Stimulated activated CD8-positive, alpha-beta memory T cell treated with anti-CD3 and anti-CD28 coated beads, Interleukin-7, amount 100 ng/mL, for 1 hour (primary cell): ENCODE measurements at regions not wholly inside any gene's neighbourhood (a gene's known extent, or its start where the extent isn't known, plus 50 kb on each side); places are given as distances from the start of the nearest gene placed in this dataset.

Source experiments
- DNase-seq, 2 donors: peaks; one replicate each; pipeline ENCODE4 v3.0.0-alpha.2; 2020; ENCODE audit warnings: low read depth in 2 of 2

DNA sequence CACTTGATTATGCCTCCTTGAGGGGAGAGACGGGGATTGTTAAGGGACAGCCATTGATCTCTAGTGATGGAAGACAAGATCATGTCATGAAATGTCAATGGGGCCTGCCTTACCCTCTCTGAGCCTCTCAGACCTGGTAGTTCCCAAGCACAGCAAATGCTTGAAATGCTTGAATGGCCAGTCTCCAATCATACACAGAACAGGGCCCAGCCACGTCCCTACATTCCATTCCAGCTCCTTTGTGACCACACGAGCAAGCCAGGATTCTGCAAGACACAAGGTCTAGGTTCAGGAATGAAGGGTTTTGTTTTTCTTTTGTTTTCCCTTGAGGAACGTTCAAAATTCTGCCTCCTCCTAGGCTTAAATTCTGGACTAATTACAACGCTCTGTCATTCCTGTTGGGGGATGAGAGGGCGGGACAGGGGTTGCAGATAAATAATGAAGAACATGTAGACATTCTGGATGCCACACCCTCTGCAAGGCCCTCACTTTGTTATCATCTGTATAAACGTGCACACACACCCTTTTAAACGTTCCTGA is 98.1 kb upstream of the YPEL5 start:
- no peak for DNase-seq

DNA sequence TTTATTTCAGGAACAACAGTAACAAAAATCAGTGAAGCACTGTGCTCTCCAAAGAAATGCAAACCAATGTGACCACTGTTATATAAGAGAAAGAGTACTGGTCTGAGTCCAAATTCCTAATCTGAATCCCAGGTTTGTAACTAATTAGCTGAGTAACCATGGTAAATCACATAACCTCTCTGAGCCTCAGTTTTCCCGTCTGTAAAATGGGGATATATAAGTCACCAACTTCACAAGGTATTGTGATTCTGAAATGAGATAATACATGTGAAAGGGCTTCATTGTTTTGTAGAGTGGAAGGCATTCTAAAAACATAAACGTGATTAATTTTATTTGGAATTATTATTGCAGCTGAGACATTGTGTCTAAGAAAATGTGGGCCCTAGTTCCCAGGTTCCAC is 91.3 kb upstream of the YPEL5 start:
- no peak for DNase-seq

DNA sequence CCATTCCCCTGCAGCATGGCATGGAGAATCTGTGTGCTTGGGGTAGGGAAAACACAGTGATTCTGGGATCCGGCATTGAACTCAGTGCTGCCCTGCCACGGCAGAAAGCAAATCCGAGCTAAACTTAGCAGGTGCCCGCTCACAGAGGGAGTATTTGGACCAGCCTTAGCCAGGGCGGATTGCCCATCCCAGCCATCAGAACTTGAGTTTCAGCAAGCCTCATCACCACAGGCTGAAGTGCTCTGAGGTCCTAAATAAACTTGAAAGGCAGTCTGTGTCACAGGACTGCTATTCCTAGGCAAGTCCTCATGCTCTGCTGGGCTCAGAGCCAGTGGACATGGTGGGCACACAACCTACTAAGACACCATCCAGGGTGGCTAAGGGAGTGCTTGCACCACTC is 86.2 kb upstream of the YPEL5 start:
- DNase-seq, result no peak

- DNase-seq, result no peak
Observed at GRCh38 chr2:30068067-30068466, 78.7 kb upstream of the YPEL5 start.

DNA sequence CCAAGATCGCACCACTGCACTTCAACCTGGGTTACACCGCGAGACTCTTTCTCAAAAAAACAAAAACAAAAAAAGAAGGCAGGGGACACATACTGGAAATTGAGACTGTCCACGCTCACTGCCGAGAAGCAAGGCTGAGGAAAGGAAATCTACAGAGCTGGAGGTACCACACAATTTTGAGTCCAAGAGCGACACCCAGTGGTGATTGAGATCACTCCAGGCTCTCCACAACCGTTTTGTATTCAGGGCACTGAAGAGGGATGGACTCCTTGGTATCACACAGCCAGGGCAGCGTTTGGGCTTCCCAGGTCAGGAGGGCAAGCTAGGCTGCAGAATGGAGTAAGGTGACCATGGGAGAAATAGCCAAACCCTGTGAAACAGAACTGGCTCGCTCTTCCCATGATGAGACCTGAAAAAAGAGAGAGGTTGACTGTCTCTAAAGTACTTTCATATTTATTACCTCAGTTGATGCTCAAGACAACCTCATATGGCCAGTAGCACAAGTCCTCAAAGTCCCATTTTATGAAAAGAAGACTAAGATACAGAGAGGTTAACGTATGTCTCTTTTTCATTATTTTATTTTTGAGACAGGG is 74.5 kb upstream of the YPEL5 start:
- DNase-seq, result peak in 1 of 2 donors; percentile 13

DNA sequence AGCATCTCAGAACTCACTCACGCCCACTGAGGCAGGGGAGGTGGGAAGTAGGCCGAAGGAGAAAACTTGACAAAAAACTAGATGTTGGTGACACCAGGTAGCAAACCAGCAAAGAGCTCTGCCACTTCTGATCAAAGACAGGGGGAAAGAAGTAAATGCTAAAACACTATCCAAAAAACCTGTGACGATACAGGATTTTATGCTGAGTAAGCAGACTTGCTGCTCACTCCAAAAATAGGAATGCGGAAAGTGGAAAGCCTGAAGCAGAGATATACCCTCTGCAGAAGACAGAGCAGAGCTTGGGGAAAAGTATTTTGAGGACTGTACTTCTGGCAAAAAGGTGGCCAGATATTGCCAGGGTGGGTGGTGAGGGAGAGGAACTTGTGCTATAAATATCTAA is 73.3 kb upstream of the YPEL5 start:
- no peak for DNase-seq

GRCh38 chr2:30074023-30074422 is 72.8 kb upstream of the YPEL5 start:
- no peak for DNase-seq

GRCh38 chr2:30078521-30078920 is 68.3 kb upstream of the YPEL5 start:
- DNase-seq, result no peak

DNA sequence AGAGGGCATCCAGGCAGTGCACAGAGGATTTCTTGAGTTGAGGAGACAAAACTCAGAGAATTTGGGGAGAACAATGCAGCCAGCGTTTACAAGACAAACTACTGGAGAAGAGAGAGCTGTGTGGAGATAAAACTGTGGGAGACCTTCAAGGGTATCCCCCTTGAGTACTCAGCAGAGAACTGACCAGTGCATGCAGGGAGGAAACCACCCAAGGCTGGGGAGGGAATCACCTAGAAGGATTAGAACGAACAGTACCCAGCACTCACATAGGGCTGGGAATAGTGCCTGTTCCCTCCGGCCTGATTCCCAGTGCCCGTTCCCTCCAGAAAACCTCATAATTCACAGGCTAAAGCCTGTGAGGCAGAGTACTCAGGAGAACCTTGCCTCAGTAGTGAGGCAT is 61.9 kb upstream of the YPEL5 start:
- no peak for DNase-seq

- no peak for DNase-seq
Observed at GRCh38 chr2:30089171-30089570, 57.6 kb upstream of the YPEL5 start.

DNA sequence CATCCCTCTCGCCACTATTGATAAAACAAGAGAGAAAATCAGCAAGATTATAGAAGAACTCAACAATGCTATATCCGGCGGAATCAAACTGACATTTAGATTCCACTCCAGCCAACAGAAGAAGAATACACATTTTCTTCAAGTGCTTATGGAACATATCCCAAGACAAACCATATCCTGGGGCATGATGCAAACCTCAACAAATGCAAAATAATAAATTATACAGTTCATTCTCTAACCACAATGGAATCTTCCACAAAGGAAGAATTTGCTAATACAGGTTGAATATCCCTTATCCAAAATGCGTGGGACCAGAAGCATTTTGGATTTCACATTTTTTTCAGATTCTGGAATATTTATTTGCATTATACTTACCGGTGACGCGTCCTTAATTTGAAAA is 51.4 kb upstream of the YPEL5 start:
- no peak for DNase-seq

- DNase-seq, result no peak
Observed at GRCh38 chr2:30096451-30096850, 50.4 kb upstream of the YPEL5 start.
